BJ (cell line): ENCODE measurements at regions not wholly inside any gene's neighbourhood (a gene's known extent, or its start where the extent isn't known, plus 50 kb on each side); places are given as distances from the start of the nearest gene placed in this dataset.

Source experiments
- CTCF ChIA-PET: fragments of 350-600 bp; formaldehyde crosslinking; extraction: SDS; loops from one replicate; lab custom pipeline; 2021; ENCODE audit warnings: antibody characterized with exemption, inconsistent platforms; lab: Yijun Ruan, JAX
- POLR2A ChIA-PET: fragments of 300-600 bp; sonication (Branson Sonifier 250); formaldehyde crosslinking; extraction: SDS; loops from one replicate; lab custom pipeline; 2021; ENCODE audit warnings: antibody characterized with exemption; lab: Charles Lee
- DNase-seq: peaks from one replicate; pipeline ENCODE4 v3.0.0-alpha.2; 2011; ENCODE audit warnings: low read depth
- H3K27me3 ChIP-seq: 2 replicates; pipeline ENCODE4 v1.6.0; 2011; ENCODE audit warnings: low read length; ENCODE audit not compliant: control insufficient read depth, insufficient read depth
- H3K36me3 ChIP-seq: 2 replicates; pipeline ENCODE4 v1.5.1; 2011; ENCODE audit warnings: low read length; ENCODE audit not compliant: control insufficient read depth, insufficient read depth
- H3K4me3 ChIP-seq: 2 replicates; pipeline ENCODE4 v1.5.1; 2011; ENCODE audit warnings: low read depth, mild to moderate bottlenecking, control low read depth, low read length
- CTCF ChIP-seq: IDR thresholded peaks from 2 replicates; pipeline ENCODE4 v1.5.1; 2011; ENCODE audit warnings: low read depth, mild to moderate bottlenecking, control low read depth, inconsistent platforms, low read length, moderate library complexity; ENCODE audit not compliant: insufficient read depth

GRCh38 chr3:74516019-74516418 is 98.4 kb downstream of the CNTN3 start:
- CTCF ChIA-PET: interaction anchor here (0.6 to 1.3 kb wide), 2 partner anchors 10 to 28 kb away, joined by 3 read pairs; no protein-coding TSS in a partner anchor
- no peak for TF ChIP-seq CTCF
- DNase-seq: no peak
- POLR2A ChIA-PET: no interaction called here
- no peaks in the 10 kb centered on the region for H3K27me3 ChIP-seq
- no peak overlapping the region for H3K4me3 ChIP-seq
- H3K36me3 ChIP-seq: no peaks in the 10 kb centered on the region

- POLR2A ChIA-PET: no interaction called here
- Histone ChIP-seq H3K4me3 (no peak overlapping the region), H3K36me3 (no peaks in the 10 kb centered on the region), H3K27me3 (no peaks in the 10 kb centered on the region)
- CTCF ChIA-PET: no interaction called here
- no peak for TF ChIP-seq CTCF
- DNase-seq: no peak
Observed at GRCh38 chr3:74515451-74515850, 99.0 kb downstream of the CNTN3 start.

GRCh38 chr3:74511078-74511477 is 103.4 kb downstream of the CNTN3 start:
- no peak for TF ChIP-seq CTCF
- no peak for DNase-seq
- no peaks in the 10 kb centered on the region for H3K27me3 ChIP-seq
- CTCF ChIA-PET: no interaction called here
- POLR2A ChIA-PET: no interaction called here
- no peak overlapping the region for H3K4me3 ChIP-seq
- H3K36me3 ChIP-seq: no peaks in the 10 kb centered on the region

DNA sequence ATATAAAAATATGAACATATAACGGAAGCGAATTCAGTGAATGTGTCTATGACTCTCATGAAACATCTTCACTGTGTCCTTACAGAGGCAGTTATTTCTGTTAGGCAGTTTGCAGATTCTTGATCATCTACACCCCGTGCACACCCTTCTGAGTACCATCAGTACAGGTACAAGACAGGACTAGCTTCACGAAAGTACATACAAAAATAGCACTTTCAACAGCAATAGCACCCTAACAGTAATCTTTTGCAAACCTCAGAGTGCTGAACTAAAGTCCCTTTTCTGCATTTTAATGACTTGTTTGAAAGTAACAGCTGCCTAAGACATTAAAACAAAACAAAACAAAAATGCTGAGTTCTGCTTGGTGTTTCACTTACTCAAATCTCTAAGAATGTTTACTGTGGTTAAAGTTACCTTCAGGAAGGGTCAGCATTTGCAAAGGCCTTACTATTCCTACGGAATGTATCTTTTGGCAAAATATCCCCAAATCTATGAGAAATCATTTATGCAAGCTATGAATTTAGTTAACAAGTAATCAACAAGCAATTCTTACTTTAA is 104.1 kb downstream of the CNTN3 start:
- CTCF ChIA-PET: no interaction called here
- POLR2A ChIA-PET: no interaction called here
- Histone ChIP-seq H3K36me3 (no peaks in the 10 kb centered on the region), H3K27me3 (no peaks in the 10 kb centered on the region), H3K4me3 (no peak overlapping the region)
- no peak for TF ChIP-seq CTCF
- no peak for DNase-seq

DNA sequence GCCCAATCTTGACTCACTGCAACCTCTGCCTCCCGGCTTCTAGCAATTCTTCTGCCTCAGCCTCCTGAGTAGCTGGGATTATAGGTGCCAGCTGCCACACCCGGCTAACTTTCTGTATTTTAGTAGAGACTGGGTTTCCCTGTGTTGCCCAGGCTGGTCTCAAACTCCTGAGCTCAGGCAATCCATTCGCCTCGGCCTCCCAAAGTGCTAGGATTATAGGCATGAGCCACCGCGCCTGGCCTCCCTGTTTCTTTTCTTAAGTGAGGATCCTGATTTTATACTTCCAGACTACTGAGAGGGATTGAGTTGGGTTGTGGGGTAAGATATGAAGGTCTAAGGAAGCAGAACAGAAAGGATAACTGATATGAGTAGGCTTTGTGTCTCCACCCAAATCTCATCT is 106.8 kb downstream of the CNTN3 start:
- no peaks in the 10 kb centered on the region for H3K36me3 ChIP-seq
- no peak for DNase-seq
- TF ChIP-seq CTCF: no peak
- H3K4me3 ChIP-seq: no peak overlapping the region
- no peaks in the 10 kb centered on the region for H3K27me3 ChIP-seq
- ChIA-PET CTCF (no interaction called here), POLR2A (no interaction called here)
